Urinary bladder (tissue), 3 donors: ENCODE measurements at regions not wholly inside any gene's neighbourhood (a gene's known extent, or its start where the extent isn't known, plus 50 kb on each side); places are given as distances from the start of the nearest gene placed in this dataset.

Experiments used
- DNase-seq: peaks from one replicate; pipeline ENCODE4 v3.0.0-alpha.2; 2015; ENCODE audit errors: extremely low spot score
- H3K27ac ChIP-seq: one replicate; pipeline ENCODE4 v1.5.1; 2013; ENCODE audit warnings: low read depth, mild to moderate bottlenecking, moderate library complexity
- H3K36me3 ChIP-seq: one replicate; pipeline ENCODE4 v1.6.1; 2013; ENCODE audit warnings: mild to moderate bottlenecking, moderate library complexity; ENCODE audit not compliant: insufficient read depth
- H3K4me1 ChIP-seq: one replicate; pipeline ENCODE4 v1.6.1; 2013; ENCODE audit warnings: mild to moderate bottlenecking, moderate library complexity; ENCODE audit not compliant: insufficient read depth
- H3K4me3 ChIP-seq: one replicate; pipeline ENCODE4 v1.5.1; 2013; ENCODE audit warnings: low read depth, low read length
- WGBS: extraction: QIAGEN DNeasy Blood & Tissue Kit; methylation state at CpG from one replicate; pipeline ENCODE4 v1.1.7; 2013; 5-methylcytosine and 5-hydroxymethylcytosine counted together
- donor health status: healthy with polysubstance abuse.
- donor health status: healthy.

GRCh38 chr10:125341611-125342010 is 181.2 kb upstream of the CTBP2 start:
- WGBS: 59% methylated on average over 5 of the region's 5 CpGs
- no peaks in the 10 kb centered on the region for H3K36me3 ChIP-seq
- H3K27ac ChIP-seq: no peak overlapping the region
- H3K4me3 ChIP-seq: no peak overlapping the region
- H3K4me1 ChIP-seq: no peaks in the 10 kb centered on the region
- DNase-seq: no peak

DNA sequence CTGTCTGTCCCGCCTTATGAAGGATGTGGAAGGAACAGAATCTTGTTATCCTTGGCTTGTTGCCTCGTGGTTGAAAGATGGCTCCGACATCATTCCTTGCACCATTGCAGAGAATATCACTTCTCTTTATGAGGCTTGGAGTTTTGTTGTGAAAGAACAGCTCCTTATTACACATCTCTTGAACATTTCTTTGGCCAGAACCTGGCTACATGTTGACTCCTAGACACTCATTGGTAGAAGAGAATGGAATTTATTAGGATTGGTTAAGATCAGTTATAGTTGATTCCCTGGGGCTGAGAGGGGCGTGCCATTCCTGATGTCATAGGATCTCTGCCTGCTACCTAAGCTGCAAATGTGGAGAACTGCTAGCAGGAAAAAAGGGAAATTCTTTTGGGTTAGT is 180.5 kb upstream of the CTBP2 start:
- Histone ChIP-seq H3K27ac (no peak overlapping the region), H3K36me3 (no peaks in the 10 kb centered on the region), H3K4me3 (no peak overlapping the region), H3K4me1 (no peaks in the 10 kb centered on the region)
- no peak for DNase-seq
- 83% methylated on average over 4 of the region's 4 CpGs for WGBS

- no peak overlapping the region for H3K4me3 ChIP-seq
- H3K27ac ChIP-seq: no peak overlapping the region
- H3K4me1 ChIP-seq: no peaks in the 10 kb centered on the region
- WGBS: 81% methylated on average over 5 of the region's 5 CpGs
- H3K36me3 ChIP-seq: no peaks in the 10 kb centered on the region
- DNase-seq: no peak
These were observed 177.1 kb upstream of the CTBP2 start for GRCh38 chr10:125337510-125337909.

- whole genome bisulfite sequencing: 85% methylated on average over 2 of the region's 2 CpGs
- no peak overlapping the region for H3K4me3 ChIP-seq
- no peak overlapping the region for H3K27ac ChIP-seq
- no peak for DNase-seq
- no peaks in the 10 kb centered on the region for H3K4me1 ChIP-seq
- no peaks in the 10 kb centered on the region for H3K36me3 ChIP-seq
These were observed 174.2 kb upstream of the CTBP2 start for GRCh38 chr10:125334545-125334944.

DNA sequence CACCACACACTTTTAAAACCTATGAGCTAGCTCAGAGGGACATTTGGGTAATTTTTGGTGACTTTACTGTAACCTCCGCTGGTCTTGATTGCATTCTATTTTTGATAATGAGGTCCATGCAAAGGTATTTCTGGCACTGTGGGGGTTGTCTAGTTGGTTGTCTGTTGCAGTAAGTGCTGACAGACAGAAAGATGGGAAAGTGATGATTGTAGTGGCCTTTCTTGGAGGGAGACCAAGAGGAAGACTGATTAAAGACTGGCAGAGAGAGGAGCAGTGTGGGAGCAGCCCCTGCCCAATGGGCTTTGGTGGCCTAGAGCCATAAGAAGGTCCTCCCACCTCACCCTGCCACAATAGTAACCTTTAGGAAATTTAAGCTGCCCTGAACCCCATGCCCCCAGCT is 173.4 kb upstream of the CTBP2 start:
- 81% methylated on average over 1 of the region's 1 CpG for WGBS
- no peaks in the 10 kb centered on the region for H3K4me1 ChIP-seq
- no peak overlapping the region for H3K27ac ChIP-seq
- DNase-seq: no peak
- H3K36me3 ChIP-seq: no peaks in the 10 kb centered on the region
- no peak overlapping the region for H3K4me3 ChIP-seq

GRCh38 chr10:125333209-125333591 is 172.8 kb upstream of the CTBP2 start:
- Histone ChIP-seq H3K27ac (no peak overlapping the region), H3K4me1 (no peaks in the 10 kb centered on the region), H3K36me3 (no peaks in the 10 kb centered on the region), H3K4me3 (no peak overlapping the region)
- DNase-seq: no peak
- WGBS: 73% methylated on average over 4 of the region's 4 CpGs

DNA sequence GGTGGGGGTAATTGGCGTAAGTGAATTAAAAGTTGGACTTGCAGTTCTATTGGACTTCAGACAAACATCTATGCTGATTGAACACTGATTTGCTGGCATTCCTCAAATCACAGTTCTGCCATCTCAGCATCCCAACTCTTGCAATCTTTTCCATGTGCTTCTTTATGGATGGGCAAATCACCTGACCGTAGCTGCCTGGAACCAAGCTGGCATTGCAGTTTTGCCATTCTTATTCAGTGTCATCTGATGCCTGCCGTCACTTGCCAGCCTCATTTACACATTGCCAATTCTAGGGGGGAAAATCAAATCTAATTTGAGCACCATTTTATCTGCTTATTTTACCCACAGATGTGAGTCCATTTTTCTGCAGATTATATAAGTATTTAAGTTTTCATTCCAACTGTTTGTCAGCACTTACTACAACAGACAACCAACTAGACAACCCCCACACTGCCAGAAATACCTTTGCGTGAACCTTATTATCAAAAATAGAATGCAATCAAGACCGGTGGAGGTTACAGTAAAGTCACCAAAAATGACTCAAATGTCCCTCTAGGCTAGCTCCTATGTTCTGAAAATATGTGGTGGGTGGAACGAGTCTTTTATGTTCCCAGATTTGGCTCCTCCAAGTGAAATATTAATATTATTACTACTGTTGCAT is 172.3 kb upstream of the CTBP2 start:
- WGBS: 81% methylated on average over 6 of the region's 6 CpGs
- H3K27ac ChIP-seq: no peak overlapping the region
- H3K4me3 ChIP-seq: no peak overlapping the region
- no peaks in the 10 kb centered on the region for H3K4me1 ChIP-seq
- no peak for DNase-seq
- H3K36me3 ChIP-seq: no peaks in the 10 kb centered on the region

DNA sequence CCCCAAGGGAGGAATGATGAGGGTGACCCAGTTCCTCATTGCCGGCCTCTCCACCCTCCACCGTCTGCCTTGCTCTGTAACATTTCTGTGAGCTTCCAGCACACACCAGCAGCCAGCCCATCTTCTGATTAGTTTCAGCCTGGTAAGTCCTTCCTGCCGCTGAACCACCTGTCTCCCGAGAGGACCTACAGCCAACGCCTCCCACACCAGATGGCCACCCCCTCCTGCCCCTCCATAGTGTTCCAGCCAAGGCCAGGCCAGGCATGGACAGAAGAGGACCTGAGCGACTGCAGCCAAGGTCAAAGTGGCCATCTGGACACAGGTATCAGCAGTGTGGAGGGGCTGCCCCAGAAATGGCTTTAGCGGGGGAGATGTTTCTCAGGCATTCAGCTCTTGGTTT is 170.7 kb upstream of the CTBP2 start:
- 93% methylated on average over 7 of the region's 7 CpGs for WGBS
- DNase-seq: no peak

GRCh38 chr10:125329056-125329455 is 168.7 kb upstream of the CTBP2 start:
- Histone ChIP-seq H3K36me3 (no peaks in the 10 kb centered on the region), H3K4me3 (no peak overlapping the region), H3K4me1 (no peaks in the 10 kb centered on the region), H3K27ac (no peak overlapping the region)
- 61% methylated on average over 6 of the region's 6 CpGs for WGBS
- DNase-seq: no peak

More for the DNA sequence above, 170.7 kb upstream of the CTBP2 start:
- H3K4me3 ChIP-seq: no peak overlapping the region
- H3K36me3 ChIP-seq: no peaks in the 10 kb centered on the region
- no peaks in the 10 kb centered on the region for H3K4me1 ChIP-seq
- H3K27ac ChIP-seq: no peak overlapping the region

DNA sequence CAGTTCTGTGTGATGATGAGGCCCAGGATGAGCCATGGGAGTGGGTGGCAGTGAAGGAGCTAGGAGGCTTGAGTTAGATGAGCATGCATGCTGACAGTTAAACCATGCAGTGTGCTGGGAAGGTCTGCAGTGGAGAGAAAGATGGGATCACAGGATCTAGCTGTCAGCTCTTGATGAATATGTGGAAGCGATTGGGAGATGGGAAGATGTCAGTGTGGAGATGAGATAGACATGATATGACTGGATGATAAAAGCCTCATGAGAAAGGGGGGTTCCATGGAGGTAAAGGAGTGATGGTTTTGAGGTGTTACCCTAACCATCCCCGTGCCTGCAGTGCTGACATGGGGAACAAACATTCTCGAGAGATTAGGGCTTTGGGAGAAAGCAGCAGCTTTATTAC is 165.0 kb upstream of the CTBP2 start:
- Histone ChIP-seq H3K27ac (no peak overlapping the region), H3K4me3 (no peak overlapping the region), H3K36me3 (no peaks in the 10 kb centered on the region), H3K4me1 (no peaks in the 10 kb centered on the region)
- WGBS: 65% methylated on average over 3 of the region's 3 CpGs
- no peak for DNase-seq

GRCh38 chr10:125316436-125316835 is 156.1 kb upstream of the CTBP2 start:
- WGBS: 57% methylated on average over 3 of the region's 3 CpGs
- no peak for DNase-seq
- Histone ChIP-seq H3K4me1 (no peaks in the 10 kb centered on the region), H3K27ac (no peak overlapping the region), H3K36me3 (no peaks in the 10 kb centered on the region), H3K4me3 (no peak overlapping the region)

DNA sequence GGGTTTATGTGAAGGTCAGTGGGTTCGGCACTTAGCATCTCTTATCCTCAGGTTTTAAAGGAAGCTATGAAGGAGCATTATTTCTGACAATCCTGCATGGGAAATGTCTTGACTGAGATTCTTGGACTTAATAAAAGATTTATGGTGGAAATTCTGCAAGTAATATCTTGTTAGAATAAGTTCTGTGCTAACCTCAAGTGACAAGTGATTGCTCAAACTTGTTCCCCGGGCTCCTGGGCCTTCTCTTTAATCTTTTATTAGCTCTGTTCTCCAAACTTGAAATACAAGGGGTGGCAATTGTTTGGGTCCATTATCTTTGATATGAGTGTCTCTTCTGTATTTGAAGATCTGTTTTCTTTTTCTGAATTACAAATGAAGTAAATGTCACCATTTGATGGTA is 140.6 kb upstream of the CTBP2 start:
- no peak overlapping the region for H3K27ac ChIP-seq
- 34% methylated on average over 2 of the region's 2 CpGs for WGBS
- no peaks in the 10 kb centered on the region for H3K36me3 ChIP-seq
- no peak overlapping the region for H3K4me3 ChIP-seq
- peak; percentile 10 for DNase-seq
- H3K4me1 ChIP-seq: no peaks in the 10 kb centered on the region

- DNase-seq: no peak
- no peaks in the 10 kb centered on the region for H3K36me3 ChIP-seq
- H3K4me3 ChIP-seq: no peak overlapping the region
- 14% methylated on average over 2 of the region's 2 CpGs for WGBS
- no peak overlapping the region for H3K27ac ChIP-seq
- no peaks in the 10 kb centered on the region for H3K4me1 ChIP-seq
These were observed 139.1 kb upstream of the CTBP2 start for GRCh38 chr10:125299461-125299860.

DNA sequence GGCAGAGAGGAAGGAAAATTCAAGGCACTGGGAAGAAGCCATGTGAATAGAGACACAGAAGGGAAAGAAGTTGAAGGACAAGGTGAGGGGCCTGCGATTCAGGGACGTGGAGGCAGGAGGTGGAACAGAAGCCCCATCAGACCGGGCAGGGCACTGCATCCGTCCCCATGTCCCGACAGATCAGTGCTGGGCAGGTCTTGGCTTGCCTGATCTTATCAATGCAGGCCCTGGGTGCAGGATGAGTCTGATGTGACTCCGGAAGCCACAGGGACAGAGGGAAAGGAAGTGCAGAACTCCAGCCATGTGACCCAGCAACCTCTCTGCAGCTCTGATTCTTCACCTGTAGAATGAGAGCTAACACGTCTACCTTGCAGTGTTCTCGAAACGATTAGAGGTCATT is 136.2 kb upstream of the CTBP2 start:
- no peak overlapping the region for H3K27ac ChIP-seq
- no peak for DNase-seq
- no peak overlapping the region for H3K4me3 ChIP-seq
- 78% methylated on average over 9 of the region's 9 CpGs for WGBS
- H3K36me3 ChIP-seq: no peaks in the 10 kb centered on the region
- no peaks in the 10 kb centered on the region for H3K4me1 ChIP-seq

GRCh38 chr10:125294109-125294508 is 133.7 kb upstream of the CTBP2 start:
- 83% methylated on average over 2 of the region's 2 CpGs for WGBS
- no peak overlapping the region for H3K4me3 ChIP-seq
- no peaks in the 10 kb centered on the region for H3K4me1 ChIP-seq
- H3K36me3 ChIP-seq: no peaks in the 10 kb centered on the region
- no peak overlapping the region for H3K27ac ChIP-seq
- no peak for DNase-seq
